Testis (tissue), 2 donors: ENCODE measurements at regions not wholly inside any gene's neighbourhood (a gene's known extent, or its start where the extent isn't known, plus 50 kb on each side); places are given as distances from the start of the nearest gene placed in this dataset.

Experiments
- POLR2A ChIP-seq: fragments of 450-650 bp; IDR thresholded peaks from one replicate; pipeline ENCODE4 v1.6.1; 2017; ENCODE audit warnings: antibody characterized with exemption, mild to moderate bottlenecking, moderate library complexity
- TF ChIP-seq, protein P1 (sequence below), 3 experiments: fragments of 450-650 bp in 2 of 3; fragments of 200-600 bp in 1 of 3; sonication (generic) in 1 of 3; IDR thresholded peaks; one replicate each; pipeline ENCODE4 v1.5.1; 2016 to 2019; ENCODE audit warnings: antibody characterized with exemption in 3 of 3, mild to moderate bottlenecking in 2 of 3, moderate library complexity in 1 of 3

GRCh38 chr20:39943336-39943735 is 745.7 kb downstream of the MAFB start:
- TF ChIP-seq, protein P1, sequence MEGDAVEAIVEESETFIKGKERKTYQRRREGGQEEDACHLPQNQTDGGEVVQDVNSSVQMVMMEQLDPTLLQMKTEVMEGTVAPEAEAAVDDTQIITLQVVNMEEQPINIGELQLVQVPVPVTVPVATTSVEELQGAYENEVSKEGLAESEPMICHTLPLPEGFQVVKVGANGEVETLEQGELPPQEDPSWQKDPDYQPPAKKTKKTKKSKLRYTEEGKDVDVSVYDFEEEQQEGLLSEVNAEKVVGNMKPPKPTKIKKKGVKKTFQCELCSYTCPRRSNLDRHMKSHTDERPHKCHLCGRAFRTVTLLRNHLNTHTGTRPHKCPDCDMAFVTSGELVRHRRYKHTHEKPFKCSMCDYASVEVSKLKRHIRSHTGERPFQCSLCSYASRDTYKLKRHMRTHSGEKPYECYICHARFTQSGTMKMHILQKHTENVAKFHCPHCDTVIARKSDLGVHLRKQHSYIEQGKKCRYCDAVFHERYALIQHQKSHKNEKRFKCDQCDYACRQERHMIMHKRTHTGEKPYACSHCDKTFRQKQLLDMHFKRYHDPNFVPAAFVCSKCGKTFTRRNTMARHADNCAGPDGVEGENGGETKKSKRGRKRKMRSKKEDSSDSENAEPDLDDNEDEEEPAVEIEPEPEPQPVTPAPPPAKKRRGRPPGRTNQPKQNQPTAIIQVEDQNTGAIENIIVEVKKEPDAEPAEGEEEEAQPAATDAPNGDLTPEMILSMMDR (IDR thresholded peaks at IDR 0.05), result no peak
- no peak for TF ChIP-seq POLR2A
